GM12878 (cell line): ENCODE measurements at regions not wholly inside any gene's neighbourhood (a gene's known extent, or its start where the extent isn't known, plus 50 kb on each side); places are given as distances from the start of the nearest gene placed in this dataset.

Experiments used
- BMI1 ChIP-seq: fragments of 450-650 bp; IDR thresholded peaks from 2 replicates; pipeline ENCODE4 v1.6.1; 2016; ENCODE audit warnings: mild to moderate bottlenecking, moderate library complexity, borderline replicate concordance
- IKZF2 ChIP-seq, 2 experiments: fragments of 450-650 bp; IDR thresholded peaks; 2 replicates each; pipeline ENCODE4 v1.6.1; 2017; ENCODE audit warnings: mild to moderate bottlenecking in 2 of 2, moderate library complexity in 2 of 2
- NBN ChIP-seq: fragments of 450-650 bp; IDR thresholded peaks from 2 replicates; pipeline ENCODE4 v1.6.1; 2016
- RBBP5 ChIP-seq: fragments of 200-600 bp; sonication (generic); conservative IDR thresholded peaks from 2 replicates; pipeline ENCODE4 v1.6.1; 2016
- RELA ChIP-seq: fragments of 450-650 bp; IDR thresholded peaks from 2 replicates; pipeline ENCODE4 v1.8.0; 2014; ENCODE audit warnings: borderline replicate concordance; ENCODE audit not compliant: partially characterized antibody
- ZNF384 ChIP-seq: IDR thresholded peaks from 2 replicates; pipeline ENCODE4 v1.6.1; 2012; ENCODE audit warnings: low read depth, mild to moderate bottlenecking, low read length, improper control_type of control experiment, borderline replicate concordance
- TF ChIP-seq, protein P1 (sequence below): fragments of 450-650 bp; IDR thresholded peaks from 2 replicates; pipeline ENCODE4 v1.6.1; 2017; ENCODE audit warnings: borderline replicate concordance
- TF ChIP-seq, protein P2 (sequence below): IDR thresholded peaks from 2 replicates; pipeline ENCODE4 v1.6.1; 2012; ENCODE audit warnings: mild to moderate bottlenecking, low read depth, low read length
- TF ChIP-seq, protein P3 (sequence below): IDR thresholded peaks from 2 replicates; pipeline ENCODE4 v1.6.1; 2011; ENCODE audit warnings: low read depth, mild to moderate bottlenecking, low read length, moderate library complexity, borderline replicate concordance; ENCODE audit errors: extremely low read depth

DNA sequence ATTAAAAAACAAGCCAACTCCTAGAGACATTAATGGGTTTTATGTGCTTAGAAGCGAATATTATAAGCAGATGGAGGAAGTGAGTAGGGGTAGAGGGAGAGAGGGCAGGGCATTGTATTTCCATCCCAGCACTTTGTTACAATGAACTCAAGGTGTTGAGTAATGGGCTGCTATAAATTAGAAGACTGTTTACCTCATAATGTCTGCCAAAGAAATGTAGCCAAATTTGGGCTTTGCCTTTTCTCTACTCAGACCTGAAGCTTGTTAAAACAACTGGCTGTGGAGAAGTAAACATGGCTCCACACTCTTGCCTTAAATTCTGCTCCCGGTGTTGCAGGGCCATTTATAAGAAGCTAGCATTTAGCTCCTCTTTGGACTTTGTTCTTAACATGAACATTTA lies 134.7 kb downstream of the PMP22 start (continued):
- TF ChIP-seq, protein P1, sequence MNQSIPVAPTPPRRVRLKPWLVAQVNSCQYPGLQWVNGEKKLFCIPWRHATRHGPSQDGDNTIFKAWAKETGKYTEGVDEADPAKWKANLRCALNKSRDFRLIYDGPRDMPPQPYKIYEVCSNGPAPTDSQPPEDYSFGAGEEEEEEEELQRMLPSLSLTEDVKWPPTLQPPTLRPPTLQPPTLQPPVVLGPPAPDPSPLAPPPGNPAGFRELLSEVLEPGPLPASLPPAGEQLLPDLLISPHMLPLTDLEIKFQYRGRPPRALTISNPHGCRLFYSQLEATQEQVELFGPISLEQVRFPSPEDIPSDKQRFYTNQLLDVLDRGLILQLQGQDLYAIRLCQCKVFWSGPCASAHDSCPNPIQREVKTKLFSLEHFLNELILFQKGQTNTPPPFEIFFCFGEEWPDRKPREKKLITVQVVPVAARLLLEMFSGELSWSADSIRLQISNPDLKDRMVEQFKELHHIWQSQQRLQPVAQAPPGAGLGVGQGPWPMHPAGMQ: no peak
- TF ChIP-seq, protein P2, sequence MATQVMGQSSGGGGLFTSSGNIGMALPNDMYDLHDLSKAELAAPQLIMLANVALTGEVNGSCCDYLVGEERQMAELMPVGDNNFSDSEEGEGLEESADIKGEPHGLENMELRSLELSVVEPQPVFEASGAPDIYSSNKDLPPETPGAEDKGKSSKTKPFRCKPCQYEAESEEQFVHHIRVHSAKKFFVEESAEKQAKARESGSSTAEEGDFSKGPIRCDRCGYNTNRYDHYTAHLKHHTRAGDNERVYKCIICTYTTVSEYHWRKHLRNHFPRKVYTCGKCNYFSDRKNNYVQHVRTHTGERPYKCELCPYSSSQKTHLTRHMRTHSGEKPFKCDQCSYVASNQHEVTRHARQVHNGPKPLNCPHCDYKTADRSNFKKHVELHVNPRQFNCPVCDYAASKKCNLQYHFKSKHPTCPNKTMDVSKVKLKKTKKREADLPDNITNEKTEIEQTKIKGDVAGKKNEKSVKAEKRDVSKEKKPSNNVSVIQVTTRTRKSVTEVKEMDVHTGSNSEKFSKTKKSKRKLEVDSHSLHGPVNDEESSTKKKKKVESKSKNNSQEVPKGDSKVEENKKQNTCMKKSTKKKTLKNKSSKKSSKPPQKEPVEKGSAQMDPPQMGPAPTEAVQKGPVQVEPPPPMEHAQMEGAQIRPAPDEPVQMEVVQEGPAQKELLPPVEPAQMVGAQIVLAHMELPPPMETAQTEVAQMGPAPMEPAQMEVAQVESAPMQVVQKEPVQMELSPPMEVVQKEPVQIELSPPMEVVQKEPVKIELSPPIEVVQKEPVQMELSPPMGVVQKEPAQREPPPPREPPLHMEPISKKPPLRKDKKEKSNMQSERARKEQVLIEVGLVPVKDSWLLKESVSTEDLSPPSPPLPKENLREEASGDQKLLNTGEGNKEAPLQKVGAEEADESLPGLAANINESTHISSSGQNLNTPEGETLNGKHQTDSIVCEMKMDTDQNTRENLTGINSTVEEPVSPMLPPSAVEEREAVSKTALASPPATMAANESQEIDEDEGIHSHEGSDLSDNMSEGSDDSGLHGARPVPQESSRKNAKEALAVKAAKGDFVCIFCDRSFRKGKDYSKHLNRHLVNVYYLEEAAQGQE: no peak
- TF ChIP-seq, protein P3, sequence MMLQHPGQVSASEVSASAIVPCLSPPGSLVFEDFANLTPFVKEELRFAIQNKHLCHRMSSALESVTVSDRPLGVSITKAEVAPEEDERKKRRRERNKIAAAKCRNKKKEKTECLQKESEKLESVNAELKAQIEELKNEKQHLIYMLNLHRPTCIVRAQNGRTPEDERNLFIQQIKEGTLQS: no peak
- TF ChIP-seq RBBP5 (no peak), IKZF2 (IDR thresholded peaks at IDR 0.05) (no peak), ZNF384 (no peak), BMI1 (no peak), NBN (no peak), RELA (no peak)
